K562 (cell line): ENCODE measurements at regions not wholly inside any gene's neighbourhood (a gene's known extent, or its start where the extent isn't known, plus 50 kb on each side); places are given as distances from the start of the nearest gene placed in this dataset.

Experiments used
- ATAC-seq: fragments of 200-7000 bp; cut with Tn5 transposase; 3 replicates; pipeline ENCODE4 v1.9.1; 2020; ENCODE audit warnings: moderate library complexity
- BruUV-seq: library from RNA; stranded (reverse); fragments of 400-500 nt; replicated peaks from 2 replicates; lab custom pipeline; 2021; lab: Mats Ljungman, UMichigan
- CTCF ChIA-PET: fragments of 300-600 bp; formaldehyde crosslinking; extraction: SDS; loops from one replicate; lab custom pipeline; 2021; ENCODE audit warnings: low intra/inter-chr PET ratio; lab: Yijun Ruan, JAX
- POLR2A ChIA-PET: fragments of 300-600, 350-650 bp; sonication (Branson Sonifier 250); formaldehyde crosslinking; extraction: SDS; loops from one replicate; lab custom pipeline; 2021; ENCODE audit warnings: antibody characterized with exemption, inconsistent platforms; lab: Yijun Ruan, JAX
- DNase-seq, 4 experiments: peaks; one replicate each; pipeline versions ENCODE4 v3.0.0 to v3.0.0-alpha.2; 2011 to 2018; ENCODE audit warnings: low spot score in 3 of 4, mixed read lengths in 3 of 4; ENCODE audit errors: extremely low read depth in 1 of 4
- FAIRE-seq: peaks from 2 replicates; lab custom pipeline; 2011; peaks lifted over from hg19 to GRCh38; lab: Jason Lieb, UNC
- H2AFZ ChIP-seq: 2 replicates; pipeline ENCODE4 v1.6.0; 2011; ENCODE audit warnings: low read depth, low read length, control low read depth, inconsistent platforms
- H3K27ac ChIP-seq: fragments of 200-600 bp; 3 replicates; pipeline ENCODE4 v1.8.0; 2011; ENCODE audit warnings: low read depth, mild to moderate bottlenecking, control low read depth, inconsistent platforms, low read length, moderate library complexity, mixed read lengths; ENCODE audit errors: extremely low read depth
- H3K27me3 ChIP-seq, 2 experiments: fragments of 300-600 bp in 1 of 2; 2 replicates in 1 of 2; 3 replicates in 1 of 2; pipeline versions ENCODE4 v1.6.0 to v1.8.0; 2011; ENCODE audit warnings: inconsistent platforms in 2 of 2, low read length in 2 of 2, mild to moderate bottlenecking in 1 of 2, mixed read lengths in 1 of 2, moderate library complexity in 1 of 2; ENCODE audit not compliant: control insufficient read depth in 2 of 2, insufficient read depth in 2 of 2
- H3K36me3 ChIP-seq: fragments of 300-600 bp; 3 replicates; pipeline ENCODE4 v1.8.0; 2011; ENCODE audit warnings: mild to moderate bottlenecking, low read length, inconsistent platforms; ENCODE audit not compliant: control insufficient read depth, insufficient read depth
- H3K4me1 ChIP-seq, 2 experiments: fragments of 200-600 bp in 1 of 2; replicated peaks in 1 of 2; 2 replicates in 1 of 2; 3 replicates in 1 of 2; pipeline versions ENCODE4 v1.5.1 to v1.8.0; 2011; ENCODE audit warnings: inconsistent platforms in 2 of 2, low read length in 2 of 2, mild to moderate bottlenecking in 1 of 2, mixed read lengths in 1 of 2, moderate library complexity in 1 of 2; ENCODE audit not compliant: control insufficient read depth in 2 of 2, insufficient read depth in 2 of 2
- H3K4me2 ChIP-seq: 2 replicates; pipeline ENCODE4 v1.6.1; 2011; ENCODE audit warnings: low read length, control low read depth, inconsistent platforms, mixed read lengths; ENCODE audit not compliant: insufficient read depth
- H3K4me3 ChIP-seq: fragments of 200-600 bp; sonication (generic), shearing (Covaris generic); 2 replicates; pipeline ENCODE4 v1.5.1; 2016; ENCODE audit warnings: control low read depth, inconsistent platforms
- H3K79me2 ChIP-seq: fragments of 200-600 bp; 3 replicates; pipeline ENCODE4 v1.8.0; 2011; ENCODE audit warnings: low read length, inconsistent platforms; ENCODE audit not compliant: control insufficient read depth, insufficient read depth
- H3K9ac ChIP-seq, 2 experiments: 2 replicates each; pipeline versions ENCODE4 v1.6.0 to v1.6.1; 2011; ENCODE audit warnings: low read depth in 2 of 2, low read length in 2 of 2, control low read depth in 1 of 2, inconsistent platforms in 1 of 2, mild to moderate bottlenecking in 1 of 2, mixed read lengths in 1 of 2; ENCODE audit not compliant: insufficient read depth in 1 of 2
- H3K9me1 ChIP-seq: one replicate; pipeline ENCODE4 v1.6.0; 2011; ENCODE audit warnings: inconsistent platforms, mild to moderate bottlenecking, low read length, moderate library complexity; ENCODE audit not compliant: control insufficient read depth, insufficient read depth
- H3K9me3 ChIP-seq: replicated peaks from 2 replicates; pipeline ENCODE4 v1.5.1; 2011; ENCODE audit warnings: low read depth, low read length, inconsistent platforms; ENCODE audit not compliant: control insufficient read depth, insufficient read depth
- H4K20me1 ChIP-seq: replicated peaks from 2 replicates; pipeline ENCODE4 v1.6.1; 2011; ENCODE audit warnings: low read length, inconsistent platforms, mixed read lengths; ENCODE audit not compliant: control insufficient read depth, insufficient read depth
- ARID3A ChIP-seq: IDR thresholded peaks from 2 replicates; pipeline ENCODE4 v1.6.1; 2012; ENCODE audit warnings: low read depth, low read length, improper control_type of control experiment, borderline replicate concordance
- ELK3 ChIP-seq: fragments of 450-650 bp; formaldehyde crosslinking; IDR thresholded peaks from 2 replicates; pipeline ENCODE4 v1.4.0; 2020; ENCODE audit warnings: mild to moderate bottlenecking
- ETS1 ChIP-seq: conservative IDR thresholded peaks from 2 replicates; pipeline ENCODE4 v1.6.1; 2011; ENCODE audit warnings: low read depth, mild to moderate bottlenecking, low read length; ENCODE audit not compliant: control insufficient read depth
- ILK ChIP-seq: fragments of 450-650 bp; IDR thresholded peaks from 2 replicates; pipeline ENCODE4 v1.6.1; 2016; ENCODE audit warnings: missing genetic modification characterization, low read depth, mild to moderate bottlenecking, missing compliant biosample characterization, moderate library complexity, borderline replicate concordance
- SNAPC5 ChIP-seq: fragments of 250-450 bp; sonication (Bioruptor Pico); IDR thresholded peaks from 2 replicates; pipeline ENCODE4 v1.8.0; 2021; ENCODE audit warnings: moderate library complexity, mild to moderate bottlenecking, inconsistent platforms
- SRF ChIP-seq, 2 experiments: fragments of 250-450, 450-650 bp in 1 of 2; sonication (Bioruptor Pico) in 1 of 2; sonication (generic) in 1 of 2; formaldehyde crosslinking; IDR thresholded peaks; 2 replicates each; pipeline versions ENCODE4 v1.5.0 to v1.5.1; 2020 to 2022; ENCODE audit warnings: mild to moderate bottlenecking in 1 of 2, missing genetic modification reagents in 1 of 2
- STAT5A ChIP-seq: IDR thresholded peaks from 2 replicates; pipeline ENCODE4 v1.6.1; 2012; ENCODE audit warnings: low read length, inconsistent platforms, borderline replicate concordance
- ZBTB9 ChIP-seq: fragments of 450-650 bp; formaldehyde crosslinking; IDR thresholded peaks from 2 replicates; pipeline ENCODE4 v1.4.0; 2020; ENCODE audit warnings: mild to moderate bottlenecking, moderate library complexity
- ZFP1 ChIP-seq: fragments of 450-650 bp; formaldehyde crosslinking; IDR thresholded peaks from 2 replicates; pipeline ENCODE4 v1.4.0; 2020; ENCODE audit warnings: mild to moderate bottlenecking, mixed read lengths
- ZNF253 ChIP-seq: fragments of 250-450 bp; sonication (Bioruptor Pico); conservative IDR thresholded peaks from 2 replicates; pipeline ENCODE4 v1.6.1; 2021; ENCODE audit warnings: mild to moderate bottlenecking
- WGBS: fragments of 100-300 bp; shearing (Covaris generic); methylation state at CpG from one replicate; pipeline ENCODE4 v1.1.6; 2016; ENCODE audit warnings: low coverage, mixed read lengths; ENCODE audit not compliant: insufficient coverage; ENCODE audit errors: missing lambda C conversion rate; 5-methylcytosine and 5-hydroxymethylcytosine counted together
- in situ Hi-C: fragments of 300-500 bp; cut with MboI; formaldehyde crosslinking; loops from 4 replicates; pipeline ENCODE4 v1.15.0; 2018; ENCODE audit warnings: inconsistent platforms, mixed read lengths
- intact Hi-C: fragments of 100-400 bp; cut with micrococcal nuclease; formaldehyde crosslinking; loops from 2 replicates; pipeline ENCODE4 v1.14.2; 2022

- H3K4me2 ChIP-seq: no peak overlapping the region
- WGBS: 0% methylated on average over 5 of the region's 5 CpGs
- no peaks in the 10 kb centered on the region for H3K9me3 ChIP-seq
- no peaks in the 10 kb centered on the region for H3K79me2 ChIP-seq
- no peaks in the 10 kb centered on the region for H3K36me3 ChIP-seq
- CTCF ChIA-PET: no interaction called here
- intact Hi-C loops: no loop called here
- no peaks in the 10 kb centered on the region for H3K4me1 ChIP-seq
- TF ChIP-seq STAT5A (no peak), ZBTB9 (no peak), ETS1 (no peak), ILK (no peak), ELK3 (CRISPR knock-in tag) (no peak), ZFP1 (no peak), ARID3A (no peak), SRF (CRISPR knock-in tag; IDR thresholded peaks at IDR 0.05) (no peak), SNAPC5 (no peak), ZNF253 (CRISPR knock-in tag) (no peak)
- POLR2A ChIA-PET: no interaction called here
- no peak for ATAC-seq
- no peak for DNase-seq
- H3K9me1 ChIP-seq: no peaks in the 10 kb centered on the region
- no peak overlapping the region for H3K9ac ChIP-seq
- in situ Hi-C loops: no loop called here
- H3K27me3 ChIP-seq: peaks cover 0 to 3% of the 10 kb centered on the region in 2 experiments; a peak in 1 of 5 replicates
- FAIRE-seq: no peak
- H3K4me3 ChIP-seq: no peak overlapping the region
- BruUV-seq: no TSS peak
- no peak overlapping the region for H3K27ac ChIP-seq
- no peaks in the 10 kb centered on the region for H4K20me1 ChIP-seq
- H2AFZ ChIP-seq: no peak overlapping the region
These were observed 204.2 kb downstream of the SH3BP4 start for GRCh38 chr2:235156055-235156454.
